SJSA1 (cell line): ENCODE measurements at regions not wholly inside any gene's neighbourhood (a gene's known extent, or its start where the extent isn't known, plus 50 kb on each side); places are given as distances from the start of the nearest gene placed in this dataset.

Experiments used
- DNase-seq, 2 experiments: peaks; one replicate each; pipeline ENCODE4 v3.0.0-alpha.2; 2015 to 2020; ENCODE audit warnings: low spot score in 2 of 2, low read depth in 1 of 2
- H3K27ac ChIP-seq: fragments of 250-450 bp; sonication (Bioruptor Pico); 2 replicates; pipeline ENCODE4 v1.5.1; 2020; ENCODE audit warnings: mild to moderate bottlenecking, moderate library complexity
- H3K27me3 ChIP-seq: fragments of 250-450 bp; sonication (Bioruptor Pico); replicated peaks from 2 replicates; pipeline ENCODE4 v1.5.1; 2020; ENCODE audit warnings: mild to moderate bottlenecking, moderate library complexity
- H3K36me3 ChIP-seq: fragments of 250-450 bp; sonication (Bioruptor Pico); 2 replicates; pipeline ENCODE4 v1.5.1; 2020; ENCODE audit warnings: mild to moderate bottlenecking
- H3K4me1 ChIP-seq: fragments of 250-450 bp; sonication (Bioruptor Pico); replicated peaks from 2 replicates; pipeline ENCODE4 v1.6.1; 2021; ENCODE audit warnings: mild to moderate bottlenecking
- H3K4me3 ChIP-seq: fragments of 250-450 bp; sonication (Bioruptor Pico); 2 replicates; pipeline ENCODE4 v1.5.1; 2020; ENCODE audit warnings: mild to moderate bottlenecking
- H3K9me3 ChIP-seq: fragments of 250-450 bp; sonication (Bioruptor Pico); replicated peaks from 2 replicates; pipeline ENCODE4 v1.5.1; 2020; ENCODE audit warnings: mild to moderate bottlenecking

GRCh38 chr18:48488388-48488850 lies 50.4 kb upstream of the CTIF start:
- Histone ChIP-seq H3K4me3 (no peak overlapping the region), H3K27ac (peak overlapping the region; percentile 77), H3K9me3 (no peaks in the 10 kb centered on the region), H3K4me1 (peaks cover 51% of the 10 kb centered on the region), H3K27me3 (no peaks in the 10 kb centered on the region), H3K36me3 (no peaks in the 10 kb centered on the region)
- DNase-seq: peak; percentile 98 to 99

- peak in 1 of 2 experiments; percentile 56 for DNase-seq
- Histone ChIP-seq H3K36me3 (no peaks in the 10 kb centered on the region), H3K27me3 (no peaks in the 10 kb centered on the region), H3K4me3 (no peak overlapping the region), H3K9me3 (no peaks in the 10 kb centered on the region), H3K4me1 (peaks cover 49% of the 10 kb centered on the region), H3K27ac (peak overlapping the region; percentile 29)
Measured at GRCh38 chr18:48486754-48487153, 52.1 kb upstream of the CTIF start.

- Histone ChIP-seq H3K9me3 (no peaks in the 10 kb centered on the region), H3K27ac (peak overlapping the region; percentile 29), H3K36me3 (no peaks in the 10 kb centered on the region), H3K4me1 (peaks cover 46% of the 10 kb centered on the region), H3K4me3 (no peak overlapping the region), H3K27me3 (no peaks in the 10 kb centered on the region)
- DNase-seq: no peak
Measured at GRCh38 chr18:48485828-48486405, 52.9 kb upstream of the CTIF start.

GRCh38 chr18:48481092-48481491 lies 57.7 kb upstream of the CTIF start:
- Histone ChIP-seq H3K4me1 (peaks cover 7% of the 10 kb centered on the region), H3K27me3 (no peaks in the 10 kb centered on the region), H3K36me3 (no peaks in the 10 kb centered on the region), H3K4me3 (no peak overlapping the region), H3K27ac (no peak overlapping the region), H3K9me3 (peaks cover 4% of the 10 kb centered on the region; the same call in 1 of the 2 replicates)
- no peak for DNase-seq

GRCh38 chr18:48479531-48479930 lies 59.3 kb upstream of the CTIF start:
- H3K36me3 ChIP-seq: no peaks in the 10 kb centered on the region
- H3K4me1 ChIP-seq: peaks cover 9% of the 10 kb centered on the region
- H3K27ac ChIP-seq: no peak overlapping the region
- DNase-seq: no peak
- peaks cover 4% of the 10 kb centered on the region; the same call in 1 of the 2 replicates for H3K9me3 ChIP-seq
- H3K27me3 ChIP-seq: no peaks in the 10 kb centered on the region
- no peak overlapping the region for H3K4me3 ChIP-seq

GRCh38 chr18:48477348-48477747 lies 61.5 kb upstream of the CTIF start:
- Histone ChIP-seq H3K4me3 (no peak overlapping the region), H3K27ac (no peak overlapping the region)
- no peak for DNase-seq

GRCh38 chr18:48476550-48476917 lies 62.3 kb upstream of the CTIF start:
- Histone ChIP-seq H3K27me3 (no peaks in the 10 kb centered on the region), H3K27ac (no peak overlapping the region), H3K9me3 (peaks cover 4% of the 10 kb centered on the region; the same call in 1 of the 2 replicates), H3K4me1 (peaks cover 17% of the 10 kb centered on the region), H3K36me3 (no peaks in the 10 kb centered on the region), H3K4me3 (no peak overlapping the region)
- DNase-seq: no peak

More at GRCh38 chr18:48477348-48477747, 61.5 kb upstream of the CTIF start:
- Histone ChIP-seq H3K9me3 (peaks cover 4% of the 10 kb centered on the region; the same call in 1 of the 2 replicates), H3K27me3 (no peaks in the 10 kb centered on the region), H3K36me3 (no peaks in the 10 kb centered on the region), H3K4me1 (peaks cover 13% of the 10 kb centered on the region)

GRCh38 chr18:48475635-48476549 lies 62.9 kb upstream of the CTIF start:
- Histone ChIP-seq H3K27ac (no peak overlapping the region), H3K4me1 (peaks cover 23% of the 10 kb centered on the region), H3K27me3 (no peaks in the 10 kb centered on the region), H3K4me3 (no peak overlapping the region), H3K9me3 (peaks cover 4% of the 10 kb centered on the region; the same call in 1 of the 2 replicates), H3K36me3 (no peaks in the 10 kb centered on the region)
- DNase-seq: peak; percentile 67 to 77

- Histone ChIP-seq H3K4me1 (peaks cover 41% of the 10 kb centered on the region), H3K27ac (no peak overlapping the region), H3K4me3 (no peak overlapping the region), H3K27me3 (no peaks in the 10 kb centered on the region), H3K36me3 (no peaks in the 10 kb centered on the region), H3K9me3 (peaks cover 4% of the 10 kb centered on the region; the same call in 1 of the 2 replicates)
- no peak for DNase-seq
Measured at GRCh38 chr18:48473816-48474215, 64.6 kb upstream of the ZBTB7C start.

- Histone ChIP-seq H3K27me3 (no peaks in the 10 kb centered on the region), H3K4me3 (no peak overlapping the region), H3K27ac (no peak overlapping the region), H3K9me3 (no peaks in the 10 kb centered on the region), H3K4me1 (peaks cover 53% of the 10 kb centered on the region), H3K36me3 (no peaks in the 10 kb centered on the region)
- DNase-seq: no peak
Measured at GRCh38 chr18:48472610-48473009, 63.4 kb upstream of the ZBTB7C start.

GRCh38 chr18:48470484-48471180 lies 61.4 kb upstream of the ZBTB7C start:
- Histone ChIP-seq H3K9me3 (no peaks in the 10 kb centered on the region), H3K4me1 (peaks cover 63% of the 10 kb centered on the region), H3K4me3 (peak overlapping the region; percentile 28), H3K27ac (peak overlapping the region; percentile 96), H3K36me3 (no peaks in the 10 kb centered on the region), H3K27me3 (no peaks in the 10 kb centered on the region)
- DNase-seq: peak; percentile 74 to 92

- peak; percentile 83 to 86 for DNase-seq
- Histone ChIP-seq H3K36me3 (no peaks in the 10 kb centered on the region), H3K4me3 (no peak overlapping the region), H3K27me3 (no peaks in the 10 kb centered on the region), H3K9me3 (no peaks in the 10 kb centered on the region), H3K27ac (peak overlapping the region; percentile 100), H3K4me1 (peaks cover 66% of the 10 kb centered on the region)
Measured at GRCh38 chr18:48468151-48468550, 59.0 kb upstream of the ZBTB7C start.

- Histone ChIP-seq H3K27me3 (no peaks in the 10 kb centered on the region), H3K4me3 (no peak overlapping the region), H3K36me3 (no peaks in the 10 kb centered on the region), H3K9me3 (no peaks in the 10 kb centered on the region), H3K4me1 (peaks cover 62% of the 10 kb centered on the region), H3K27ac (peak overlapping the region; percentile 100)
- peak; percentile 97 to 98 for DNase-seq
Measured at GRCh38 chr18:48467231-48467630, 58.0 kb upstream of the ZBTB7C start.
